Stimulated activated naive B cell treated with anti-CD40 and anti-IgM and Interleukin-4, amounts not matched to agents 10 μg/mL and 1 μg/mL and 100 μg/mL, for 72 hours (primary cell): ENCODE measurements at regions not wholly inside any gene's neighbourhood (a gene's known extent, or its start where the extent isn't known, plus 50 kb on each side); places are given as distances from the start of the nearest gene placed in this dataset.

Experiments used
- ATAC-seq, 2 donors: fragments of 150-1000 bp; cut with Tn5 transposase; replicated peaks; 2 replicates each; pipeline ENCODE4 v1.10.0; 2021; ENCODE audit warnings: moderate library complexity in 1 of 2
- DNase-seq: peaks from one replicate; pipeline ENCODE4 v3.0.0; 2021
- H3K27ac Mint-ChIP-seq: one replicate; pipeline ENCODE4 v1.8.0; 2022; ENCODE audit warnings: mild to moderate bottlenecking, mixed read lengths
- H3K27me3 Mint-ChIP-seq, 2 donors: one replicate each; pipeline ENCODE4 v1.8.0; 2022; ENCODE audit warnings: mixed read lengths in 2 of 2
- H3K36me3 Mint-ChIP-seq, 2 donors: one replicate each; pipeline ENCODE4 v1.8.0; 2022; ENCODE audit warnings: mixed read lengths in 2 of 2, mild to moderate bottlenecking in 1 of 2
- H3K4me1 Mint-ChIP-seq, 2 donors: one replicate each; pipeline ENCODE4 v1.8.0; 2022; ENCODE audit warnings: mixed read lengths in 2 of 2, mild to moderate bottlenecking in 1 of 2
- H3K4me3 Mint-ChIP-seq, 2 donors: one replicate each; pipeline ENCODE4 v1.8.0; 2022; ENCODE audit warnings: mild to moderate bottlenecking in 2 of 2, mixed read lengths in 2 of 2, moderate library complexity in 1 of 2
- H3K9me3 Mint-ChIP-seq, 2 donors: one replicate each; pipeline ENCODE4 v1.8.0; 2022; ENCODE audit warnings: mixed read lengths in 2 of 2, mild to moderate bottlenecking in 1 of 2

DNA sequence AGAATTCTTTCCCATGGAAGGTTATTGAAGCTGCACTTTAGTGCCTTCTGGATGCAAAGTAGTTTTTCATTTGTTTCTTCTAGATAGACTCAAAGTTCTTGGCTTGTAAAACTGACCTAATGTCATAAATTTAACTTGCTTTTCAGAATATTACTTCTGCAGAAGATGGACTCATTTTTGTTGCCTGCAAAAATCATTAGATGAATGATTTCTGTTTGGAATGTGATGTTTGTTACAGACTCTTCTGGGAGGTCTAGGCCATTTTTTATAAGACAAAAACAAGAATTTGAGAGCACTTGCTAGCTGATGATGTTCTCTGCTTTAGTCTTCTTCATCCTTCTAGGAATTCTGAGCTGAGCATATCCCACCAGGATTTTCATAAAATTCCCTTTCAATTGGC lies 308.6 kb upstream of the GIMD1 start:
- Mint-ChIP-seq H3K27me3 (no peaks in the 10 kb centered on the region), H3K36me3 (no peaks in the 10 kb centered on the region), H3K4me3 (no peak overlapping the region), H3K4me1 (no peaks in the 10 kb centered on the region), H3K9me3 (peaks cover 0 to 10% of the 10 kb centered on the region in 2 donors), H3K27ac (no peak overlapping the region)
- ATAC-seq, result no peak
- DNase-seq, result no peak

GRCh38 chr4:106676173-106676921 lies 307.8 kb upstream of the GIMD1 start:
- DNase-seq, result no peak
- H3K27me3 Mint-ChIP-seq, result no peaks in the 10 kb centered on the region
- H3K27ac Mint-ChIP-seq, result no peak overlapping the region
- no peak for ATAC-seq
- H3K4me3 Mint-ChIP-seq, result no peak overlapping the region
- peaks cover 0 to 8% of the 10 kb centered on the region in 2 donors for H3K9me3 Mint-ChIP-seq
- no peaks in the 10 kb centered on the region for H3K36me3 Mint-ChIP-seq
- H3K4me1 Mint-ChIP-seq, result no peaks in the 10 kb centered on the region

DNA sequence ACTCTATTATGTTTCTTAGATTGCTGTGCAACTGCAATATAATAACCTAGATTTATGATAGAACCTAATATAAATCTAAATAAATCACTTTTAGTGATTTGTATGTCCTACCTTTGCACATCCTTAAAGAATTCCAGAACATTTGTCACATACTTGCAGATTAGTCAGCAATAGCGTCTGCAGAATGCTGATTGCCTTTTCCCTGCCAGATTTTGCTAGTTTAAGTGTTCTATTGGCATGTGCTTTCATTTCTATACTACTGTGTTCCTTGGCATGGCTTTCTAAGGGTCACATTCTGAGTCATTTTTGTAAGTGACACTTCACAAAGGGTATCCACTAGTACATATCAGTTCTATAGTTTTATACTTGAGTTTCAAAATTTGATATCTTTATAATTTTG lies 303.1 kb upstream of the GIMD1 start:
- Mint-ChIP-seq H3K27ac (no peak overlapping the region), H3K36me3 (no peaks in the 10 kb centered on the region), H3K9me3 (peaks cover 0 to 4% of the 10 kb centered on the region in 2 donors), H3K4me1 (no peaks in the 10 kb centered on the region), H3K27me3 (no peaks in the 10 kb centered on the region), H3K4me3 (no peak overlapping the region)
- ATAC-seq (no peak), DNase-seq (no peak)

DNA sequence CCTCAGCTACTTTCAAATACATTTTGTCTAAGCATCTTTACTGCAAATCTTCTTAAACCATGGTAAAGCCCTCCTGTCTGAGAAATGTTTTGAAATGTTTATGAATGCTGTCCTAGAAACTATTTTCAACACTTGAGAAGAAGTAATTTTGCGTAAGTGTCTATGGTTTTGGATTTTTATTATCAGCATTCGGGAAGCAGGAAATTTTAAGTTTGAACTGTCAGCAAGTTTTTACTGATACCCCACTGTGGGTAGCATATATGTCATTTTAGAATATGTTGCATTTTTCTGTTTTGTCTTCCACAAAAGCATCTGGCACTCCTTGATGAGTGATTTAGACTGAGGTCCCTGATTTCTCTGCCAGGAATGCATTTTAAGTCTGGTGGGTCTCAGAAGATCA lies 302.4 kb upstream of the GIMD1 start:
- Mint-ChIP-seq H3K4me1 (no peaks in the 10 kb centered on the region), H3K27ac (no peak overlapping the region), H3K36me3 (no peaks in the 10 kb centered on the region), H3K27me3 (no peaks in the 10 kb centered on the region), H3K9me3 (peaks cover 0 to 4% of the 10 kb centered on the region in 2 donors), H3K4me3 (no peak overlapping the region)
- DNase-seq (no peak), ATAC-seq (no peak)

- H3K4me3 Mint-ChIP-seq, result no peak overlapping the region
- no peaks in the 10 kb centered on the region for H3K4me1 Mint-ChIP-seq
- DNase-seq, result no peak
Measured at GRCh38 chr4:106659371-106659770, 290.8 kb upstream of the GIMD1 start.

GRCh38 chr4:106652095-106652494 lies 283.5 kb upstream of the GIMD1 start:
- Mint-ChIP-seq H3K4me1 (no peaks in the 10 kb centered on the region), H3K27ac (no peak overlapping the region), H3K9me3 (peaks cover 0 to 2% of the 10 kb centered on the region in 2 donors), H3K27me3 (no peaks in the 10 kb centered on the region), H3K36me3 (no peaks in the 10 kb centered on the region), H3K4me3 (no peak overlapping the region)
- DNase-seq (no peak), ATAC-seq (no peak)

More at GRCh38 chr4:106659371-106659770, 290.8 kb upstream of the GIMD1 start:
- H3K27ac Mint-ChIP-seq, result no peak overlapping the region
- H3K9me3 Mint-ChIP-seq, result peaks cover 0 to 1% of the 10 kb centered on the region in 2 donors
- ATAC-seq, result no peak
- H3K27me3 Mint-ChIP-seq, result no peaks in the 10 kb centered on the region
- H3K36me3 Mint-ChIP-seq, result no peaks in the 10 kb centered on the region

- ATAC-seq, result no peak
- no peak overlapping the region for H3K4me3 Mint-ChIP-seq
- H3K9me3 Mint-ChIP-seq, result peaks cover 0 to 2% of the 10 kb centered on the region in 2 donors
- no peaks in the 10 kb centered on the region for H3K4me1 Mint-ChIP-seq
- H3K36me3 Mint-ChIP-seq, result no peaks in the 10 kb centered on the region
- no peaks in the 10 kb centered on the region for H3K27me3 Mint-ChIP-seq
- DNase-seq, result no peak
- no peak overlapping the region for H3K27ac Mint-ChIP-seq
Measured at GRCh38 chr4:106650701-106651100, 282.1 kb upstream of the GIMD1 start.

GRCh38 chr4:106647451-106647850 lies 278.9 kb upstream of the GIMD1 start:
- Mint-ChIP-seq H3K4me1 (no peaks in the 10 kb centered on the region), H3K36me3 (no peaks in the 10 kb centered on the region), H3K4me3 (no peak overlapping the region), H3K27me3 (no peaks in the 10 kb centered on the region), H3K27ac (no peak overlapping the region), H3K9me3 (peaks cover 3 to 4% of the 10 kb centered on the region in 2 donors)
- ATAC-seq (no peak), DNase-seq (no peak)

DNA sequence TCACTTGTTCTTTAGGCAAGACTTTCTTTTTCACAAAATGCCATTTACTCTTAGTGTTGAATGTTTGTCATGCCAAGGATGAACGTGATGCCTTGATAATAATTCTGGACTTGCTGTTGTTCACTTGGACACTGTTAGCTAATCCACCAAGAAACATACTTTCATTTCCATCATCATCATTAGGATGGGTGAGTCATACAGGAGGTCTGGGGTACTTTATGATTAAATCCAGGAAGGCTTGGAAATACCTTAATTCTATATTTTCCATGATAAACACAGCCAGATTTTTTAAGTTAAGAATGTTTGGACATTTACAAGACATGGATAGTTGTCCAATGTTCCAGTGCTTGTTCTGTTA lies 260.7 kb upstream of the GIMD1 start:
- no peak for ATAC-seq
- Mint-ChIP-seq H3K4me3 (no peak overlapping the region), H3K36me3 (no peaks in the 10 kb centered on the region), H3K27me3 (no peaks in the 10 kb centered on the region), H3K27ac (no peak overlapping the region), H3K4me1 (no peaks in the 10 kb centered on the region), H3K9me3 (peaks cover 0 to 2% of the 10 kb centered on the region in 2 donors)
- DNase-seq, result no peak

DNA sequence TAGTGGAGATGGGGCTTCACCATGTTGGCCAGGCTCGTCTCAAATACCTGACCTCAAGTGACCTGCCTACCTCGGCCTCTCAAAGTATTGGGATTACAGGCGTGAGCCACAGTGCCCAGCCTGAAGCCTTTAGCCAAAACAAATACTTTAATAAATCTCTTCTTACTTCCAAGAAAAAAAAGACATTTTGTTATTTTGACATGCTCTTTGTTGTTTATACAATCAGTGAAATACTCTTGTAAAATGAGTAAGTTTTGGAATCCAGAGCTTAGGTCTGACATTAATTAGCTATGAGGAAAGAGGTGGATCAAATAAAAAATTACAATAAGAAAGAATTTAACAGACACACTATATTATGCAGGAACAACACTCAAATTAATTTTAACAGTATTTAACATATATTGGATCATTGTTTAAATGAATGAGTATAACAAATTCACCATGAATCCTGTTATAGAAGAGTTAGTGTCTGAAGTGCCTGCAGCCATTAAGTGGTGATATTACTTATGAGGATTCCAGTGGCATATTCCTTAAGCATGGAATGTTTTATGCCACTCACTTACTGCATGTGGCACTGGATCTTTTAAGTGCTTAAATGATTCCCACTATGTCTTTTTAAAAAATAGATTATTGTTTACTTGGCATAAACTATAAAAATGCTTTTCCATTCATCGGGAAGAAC lies 260.1 kb upstream of the GIMD1 start:
- Mint-ChIP-seq H3K9me3 (peaks cover 0 to 2% of the 10 kb centered on the region in 2 donors), H3K4me1 (no peaks in the 10 kb centered on the region), H3K27ac (no peak overlapping the region), H3K4me3 (no peak overlapping the region), H3K27me3 (no peaks in the 10 kb centered on the region), H3K36me3 (no peaks in the 10 kb centered on the region)
- DNase-seq (no peak), ATAC-seq (no peak)

- no peaks in the 10 kb centered on the region for H3K36me3 Mint-ChIP-seq
- H3K27ac Mint-ChIP-seq, result no peak overlapping the region
- H3K27me3 Mint-ChIP-seq, result no peaks in the 10 kb centered on the region
- H3K9me3 Mint-ChIP-seq, result no peaks in the 10 kb centered on the region
- H3K4me3 Mint-ChIP-seq, result no peak overlapping the region
- ATAC-seq (no peak), DNase-seq (no peak)
- H3K4me1 Mint-ChIP-seq, result no peaks in the 10 kb centered on the region
Measured at GRCh38 chr4:106627051-106627450, 258.5 kb upstream of the GIMD1 start.

- Mint-ChIP-seq H3K4me1 (no peaks in the 10 kb centered on the region), H3K36me3 (no peaks in the 10 kb centered on the region), H3K27me3 (no peaks in the 10 kb centered on the region), H3K27ac (no peak overlapping the region), H3K9me3 (no peaks in the 10 kb centered on the region), H3K4me3 (no peak overlapping the region)
- ATAC-seq, result no peak
- DNase-seq, result no peak
Measured at GRCh38 chr4:106624671-106625070, 256.1 kb upstream of the GIMD1 start.

DNA sequence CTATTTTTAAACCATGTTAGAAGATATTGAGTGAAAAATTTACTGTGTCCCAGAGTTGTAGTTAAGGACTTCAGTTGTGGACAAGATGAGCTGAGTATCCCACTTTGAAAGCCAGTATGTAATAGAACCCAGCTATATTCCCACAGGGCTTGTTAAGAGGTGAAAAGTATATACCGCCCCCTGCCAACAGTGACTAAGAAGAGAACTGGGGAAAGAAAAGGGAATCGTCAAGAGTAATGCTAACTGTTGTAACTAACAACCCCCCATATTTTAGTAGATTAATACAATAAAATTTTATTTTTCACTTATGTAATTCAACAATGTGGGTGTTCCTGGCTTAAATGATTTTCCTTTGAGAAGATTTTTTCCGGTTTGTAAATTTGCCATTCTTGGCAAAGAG lies 250.4 kb upstream of the GIMD1 start:
- Mint-ChIP-seq H3K4me3 (no peak overlapping the region), H3K4me1 (no peaks in the 10 kb centered on the region), H3K27me3 (no peaks in the 10 kb centered on the region), H3K27ac (no peak overlapping the region), H3K36me3 (no peaks in the 10 kb centered on the region), H3K9me3 (no peaks in the 10 kb centered on the region)
- DNase-seq, result no peak
- ATAC-seq, result no peak

DNA sequence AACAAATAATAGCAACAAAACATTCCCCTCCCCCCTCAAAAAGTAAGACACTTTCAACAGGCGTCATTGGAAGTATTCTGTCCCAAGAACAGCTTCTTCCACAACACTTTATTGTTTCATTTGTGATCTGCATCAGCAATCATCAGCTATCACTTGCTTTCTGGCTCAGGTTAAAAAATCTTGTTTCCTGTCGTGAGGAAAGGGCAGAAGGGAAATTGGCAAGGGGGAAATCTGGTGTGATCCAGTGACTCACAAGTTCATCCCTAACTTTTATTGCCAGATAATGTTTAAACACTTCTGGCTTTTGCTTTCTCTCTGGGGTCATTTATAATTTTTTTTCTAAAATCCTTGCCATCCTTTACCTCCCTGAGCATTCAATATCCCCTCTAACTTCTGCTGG lies 247.4 kb upstream of the GIMD1 start:
- Mint-ChIP-seq H3K36me3 (no peaks in the 10 kb centered on the region), H3K4me3 (no peak overlapping the region), H3K27me3 (no peaks in the 10 kb centered on the region), H3K4me1 (no peaks in the 10 kb centered on the region), H3K9me3 (no peaks in the 10 kb centered on the region), H3K27ac (no peak overlapping the region)
- ATAC-seq (no peak), DNase-seq (no peak)

GRCh38 chr4:106615410-106615945 lies 246.9 kb upstream of the GIMD1 start:
- ATAC-seq (no peak), DNase-seq (no peak)
- H3K27ac Mint-ChIP-seq, result no peak overlapping the region
- H3K36me3 Mint-ChIP-seq, result no peaks in the 10 kb centered on the region
- no peaks in the 10 kb centered on the region for H3K4me1 Mint-ChIP-seq
- no peak overlapping the region for H3K4me3 Mint-ChIP-seq
- peaks cover 0 to 2% of the 10 kb centered on the region in 2 donors for H3K9me3 Mint-ChIP-seq
- H3K27me3 Mint-ChIP-seq, result no peaks in the 10 kb centered on the region
